ENCODE measurements at regions not wholly inside any gene's neighbourhood (a gene's known extent, or its start where the extent isn't known, plus 50 kb on each side); places are given as distances from the start of the nearest gene placed in this dataset.

GRCh38 chr4:14458463-14458862 lies 543.8 kb upstream of the CPEB2 start:
- Mint-ChIP-seq H3K9me3 (ENCODE audit: low read depth) (no peaks in the 10 kb centered on the region), H3K4me1 (ENCODE audit: low read depth) (no peaks in the 10 kb centered on the region), H3K27me3 (ENCODE audit: low read depth) (peaks cover 8% of the 10 kb centered on the region), H3K36me3 (ENCODE audit: low read depth) (no peaks in the 10 kb centered on the region), H3K27ac (ENCODE audit: unreplicated experiment) (no peak overlapping the region), H3K4me3 (ENCODE audit: unreplicated experiment) (no peak overlapping the region)
- DNase-seq (ENCODE audit: low spot score) = no peak
- TF ChIP-seq CTCF (IDR thresholded peaks at IDR 0.05) = no peak

GRCh38 chr4:14465057-14465456 lies 537.2 kb upstream of the CPEB2 start:
- Mint-ChIP-seq H3K4me3 (ENCODE audit: unreplicated experiment) (no peak overlapping the region), H3K9me3 (ENCODE audit: low read depth) (no peaks in the 10 kb centered on the region), H3K27me3 (ENCODE audit: low read depth) (peaks cover 16% of the 10 kb centered on the region), H3K36me3 (ENCODE audit: low read depth) (no peaks in the 10 kb centered on the region), H3K27ac (ENCODE audit: unreplicated experiment) (no peak overlapping the region), H3K4me1 (ENCODE audit: low read depth) (no peaks in the 10 kb centered on the region)
- no peak for DNase-seq (ENCODE audit: low spot score)
- TF ChIP-seq CTCF (IDR thresholded peaks at IDR 0.05) = no peak

GRCh38 chr4:14465507-14465906 lies 536.8 kb upstream of the CPEB2 start:
- no peak for DNase-seq (ENCODE audit: low spot score)
- Mint-ChIP-seq H3K27me3 (ENCODE audit: low read depth) (peaks cover 15% of the 10 kb centered on the region), H3K4me3 (ENCODE audit: unreplicated experiment) (no peak overlapping the region), H3K36me3 (ENCODE audit: low read depth) (no peaks in the 10 kb centered on the region), H3K9me3 (ENCODE audit: low read depth) (no peaks in the 10 kb centered on the region), H3K4me1 (ENCODE audit: low read depth) (no peaks in the 10 kb centered on the region), H3K27ac (ENCODE audit: unreplicated experiment) (no peak overlapping the region)
- TF ChIP-seq CTCF (IDR thresholded peaks at IDR 0.05) = no peak

DNA sequence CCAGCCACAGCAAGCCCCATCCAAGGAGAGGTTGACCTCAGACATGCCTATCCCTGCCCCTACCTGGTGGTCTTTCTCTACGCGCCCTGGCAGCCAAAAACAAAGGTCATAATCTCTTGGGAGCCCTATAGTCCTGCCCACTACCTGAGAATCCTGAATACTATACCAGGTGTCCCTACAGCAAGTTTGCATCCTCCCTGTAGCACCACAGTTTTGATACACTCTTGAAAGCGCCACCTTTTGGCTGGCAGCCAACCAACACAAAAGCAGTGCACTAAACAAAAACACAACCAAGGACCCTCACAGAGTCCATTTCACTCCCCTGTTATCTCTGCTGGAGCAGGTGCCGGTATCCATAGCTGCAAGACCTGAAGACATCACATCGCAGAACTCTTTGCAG lies 523.8 kb upstream of the CPEB2 start:
- no peak overlapping the region for H3K4me3 Mint-ChIP-seq (ENCODE audit: unreplicated experiment)

DNA sequence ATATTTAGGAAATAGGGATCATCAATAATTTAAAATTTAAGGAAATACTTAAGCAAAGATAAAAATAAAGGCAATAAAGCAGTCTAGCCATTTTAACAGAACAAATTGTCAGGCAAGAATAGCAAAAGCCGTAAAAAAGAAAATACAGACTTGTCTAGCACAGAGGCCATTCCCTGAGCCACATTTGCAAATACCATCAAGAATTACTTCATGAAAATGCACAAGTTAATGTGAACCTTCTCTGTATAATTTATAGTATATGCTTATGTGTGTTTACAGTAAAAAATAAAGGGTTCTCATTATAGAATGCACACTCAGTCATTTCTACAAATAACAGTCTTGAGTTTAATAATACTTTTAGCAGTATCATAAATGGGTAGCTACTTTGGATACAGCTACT lies 505.9 kb upstream of the CPEB2 start:
- Mint-ChIP-seq H3K36me3 (ENCODE audit: low read depth) (no peaks in the 10 kb centered on the region), H3K27ac (ENCODE audit: unreplicated experiment) (no peak overlapping the region), H3K9me3 (ENCODE audit: low read depth) (no peaks in the 10 kb centered on the region), H3K4me3 (ENCODE audit: unreplicated experiment) (no peak overlapping the region), H3K27me3 (ENCODE audit: low read depth) (peaks cover 16% of the 10 kb centered on the region), H3K4me1 (ENCODE audit: low read depth) (no peaks in the 10 kb centered on the region)
- no peak for TF ChIP-seq CTCF (IDR thresholded peaks at IDR 0.05)
- DNase-seq (ENCODE audit: low spot score) = no peak

More for the DNA sequence above, 523.8 kb upstream of the CPEB2 start:
- no peaks in the 10 kb centered on the region for H3K36me3 Mint-ChIP-seq (ENCODE audit: low read depth)
- peaks cover 13% of the 10 kb centered on the region for H3K27me3 Mint-ChIP-seq (ENCODE audit: low read depth)
- H3K9me3 Mint-ChIP-seq (ENCODE audit: low read depth) = peaks cover 8% of the 10 kb centered on the region
- peak; percentile 40 for DNase-seq (ENCODE audit: low spot score)
- H3K4me1 Mint-ChIP-seq (ENCODE audit: low read depth) = no peaks in the 10 kb centered on the region
- no peak for TF ChIP-seq CTCF (IDR thresholded peaks at IDR 0.05)
- H3K27ac Mint-ChIP-seq (ENCODE audit: unreplicated experiment) = no peak overlapping the region

Data from chondrocyte (in vitro differentiated cells).